GM19238 (cell line): ENCODE measurements at regions not wholly inside any gene's neighbourhood (a gene's known extent, or its start where the extent isn't known, plus 50 kb on each side); places are given as distances from the start of the nearest gene placed in this dataset.
"Not testable (repeated sequence)": the region's sequence is repeated elsewhere in the genome, so short reads cannot be mapped to it uniquely, and the experiment has no call there.

Experiments used
- DNase-seq: peaks from one replicate; pipeline ENCODE4 v3.0.0; 2011; ENCODE audit warnings: low spot score; ENCODE audit not compliant: insufficient read length

- no peak for DNase-seq
Measured at GRCh38 chr1:189607477-189608096, 870.1 kb downstream of the BRINP3 start.

- no peak for DNase-seq
Measured at GRCh38 chr1:189609167-189609566, 868.5 kb downstream of the BRINP3 start.

GRCh38 chr1:189616893-189617292 lies 860.8 kb downstream of the BRINP3 start:
- no peak for DNase-seq

GRCh38 chr1:189619682-189620332 lies 857.9 kb downstream of the BRINP3 start:
- no peak for DNase-seq

- DNase-seq: no peak
Measured at GRCh38 chr1:189620471-189620870, 857.2 kb downstream of the BRINP3 start.

- no peak for DNase-seq
Measured at GRCh38 chr1:189623336-189623735, 854.3 kb downstream of the BRINP3 start.

- DNase-seq: no peak
Measured at GRCh38 chr1:189627427-189627826, 850.2 kb downstream of the BRINP3 start.

- no peak for DNase-seq
Measured at GRCh38 chr1:189628857-189629256, 848.8 kb downstream of the BRINP3 start.

- no peak for DNase-seq
Measured at GRCh38 chr1:189633658-189634057, 844.0 kb downstream of the BRINP3 start.

- no peak for DNase-seq
Measured at GRCh38 chr1:189637041-189637440, 840.6 kb downstream of the BRINP3 start.

- DNase-seq: not testable (repeated sequence)
Measured at GRCh38 chr1:189644156-189644555, 833.5 kb downstream of the BRINP3 start.

- no peak for DNase-seq
Measured at GRCh38 chr1:189644970-189645369, 832.7 kb downstream of the BRINP3 start.

- no peak for DNase-seq
Measured at GRCh38 chr1:189646066-189646465, 831.6 kb downstream of the BRINP3 start.

- no peak for DNase-seq
Measured at GRCh38 chr1:189654906-189655305, 822.8 kb downstream of the BRINP3 start.

GRCh38 chr1:189656628-189657530 lies 820.8 kb downstream of the BRINP3 start:
- no peak for DNase-seq

- DNase-seq: no peak
Measured at GRCh38 chr1:189657715-189658114, 819.9 kb downstream of the BRINP3 start.

- no peak for DNase-seq
Measured at GRCh38 chr1:189658381-189658780, 819.3 kb downstream of the BRINP3 start.

GRCh38 chr1:189659731-189660130 lies 817.9 kb downstream of the BRINP3 start:
- no peak for DNase-seq

GRCh38 chr1:189662190-189662589 lies 815.5 kb downstream of the BRINP3 start:
- no peak for DNase-seq

- DNase-seq: no peak
Measured at GRCh38 chr1:189669846-189670245, 807.8 kb downstream of the BRINP3 start.

- no peak for DNase-seq
Measured at GRCh38 chr1:189673217-189673616, 804.4 kb downstream of the BRINP3 start.

- no peak for DNase-seq
Measured at GRCh38 chr1:189675712-189676244, 801.9 kb downstream of the BRINP3 start.
